ENCODE measurements at regions not wholly inside any gene's neighbourhood (a gene's known extent, or its start where the extent isn't known, plus 50 kb on each side); places are given as distances from the start of the nearest gene placed in this dataset.

DNA sequence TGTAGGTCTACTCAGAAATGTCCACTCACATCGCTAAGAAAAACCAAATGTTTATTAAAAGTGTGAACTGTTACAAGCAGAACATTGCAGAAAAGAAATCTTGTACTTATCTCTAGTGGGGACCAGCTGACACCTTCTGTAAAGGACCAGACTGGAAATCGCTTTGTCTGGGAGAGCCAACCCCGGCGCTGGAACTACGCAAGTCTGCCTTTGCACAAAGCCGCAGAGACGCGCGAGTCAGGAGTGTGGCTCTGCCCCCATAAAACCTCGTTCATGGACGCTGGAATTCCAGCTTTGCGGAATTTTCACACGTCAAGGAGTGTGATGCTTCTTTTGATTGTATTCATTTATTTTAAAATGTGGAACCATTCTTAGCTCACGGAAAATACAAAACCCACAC lies 141.9 kb upstream of the SALL3 start:
- POLR2A ChIA-PET, result no interaction called here
- no peak for DNase-seq (ENCODE audit: low read depth)
- Histone ChIP-seq H3K27me3 (ENCODE audit: control insufficient read depth, insufficient read depth, low read length) (no peaks in the 10 kb centered on the region), H3K4me3 (ENCODE audit: low read depth, low read length) (no peak overlapping the region), H3K36me3 (ENCODE audit: control insufficient read depth, insufficient read depth, low read length) (no peaks in the 10 kb centered on the region)
- TF ChIP-seq, protein P1, sequence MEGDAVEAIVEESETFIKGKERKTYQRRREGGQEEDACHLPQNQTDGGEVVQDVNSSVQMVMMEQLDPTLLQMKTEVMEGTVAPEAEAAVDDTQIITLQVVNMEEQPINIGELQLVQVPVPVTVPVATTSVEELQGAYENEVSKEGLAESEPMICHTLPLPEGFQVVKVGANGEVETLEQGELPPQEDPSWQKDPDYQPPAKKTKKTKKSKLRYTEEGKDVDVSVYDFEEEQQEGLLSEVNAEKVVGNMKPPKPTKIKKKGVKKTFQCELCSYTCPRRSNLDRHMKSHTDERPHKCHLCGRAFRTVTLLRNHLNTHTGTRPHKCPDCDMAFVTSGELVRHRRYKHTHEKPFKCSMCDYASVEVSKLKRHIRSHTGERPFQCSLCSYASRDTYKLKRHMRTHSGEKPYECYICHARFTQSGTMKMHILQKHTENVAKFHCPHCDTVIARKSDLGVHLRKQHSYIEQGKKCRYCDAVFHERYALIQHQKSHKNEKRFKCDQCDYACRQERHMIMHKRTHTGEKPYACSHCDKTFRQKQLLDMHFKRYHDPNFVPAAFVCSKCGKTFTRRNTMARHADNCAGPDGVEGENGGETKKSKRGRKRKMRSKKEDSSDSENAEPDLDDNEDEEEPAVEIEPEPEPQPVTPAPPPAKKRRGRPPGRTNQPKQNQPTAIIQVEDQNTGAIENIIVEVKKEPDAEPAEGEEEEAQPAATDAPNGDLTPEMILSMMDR (IDR thresholded peaks at IDR 0.05; ENCODE audit: insufficient read depth, low read depth, low read length), result no peak
- CTCF ChIA-PET, result no interaction called here

DNA sequence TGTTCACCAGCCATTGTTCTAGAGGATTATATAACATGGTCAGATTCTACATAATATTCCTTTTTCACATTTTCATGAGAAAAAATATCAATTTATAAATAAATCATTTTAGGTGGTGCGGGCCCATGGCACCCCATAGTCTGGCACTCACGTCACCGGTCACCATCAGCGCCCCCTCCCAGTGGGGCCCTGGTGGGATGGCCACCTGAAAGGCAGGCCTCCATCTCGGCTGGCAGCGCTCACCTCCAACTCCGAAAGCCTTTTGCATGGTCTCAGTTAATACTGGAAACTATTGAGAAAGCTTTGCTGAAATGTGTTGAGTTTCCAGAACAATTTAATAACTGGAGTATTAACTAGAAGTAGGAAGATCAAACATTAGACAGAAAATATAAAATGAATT lies 141.4 kb upstream of the SALL3 start:
- Histone ChIP-seq H3K4me3 (ENCODE audit: low read depth, low read length) (no peak overlapping the region), H3K36me3 (ENCODE audit: control insufficient read depth, insufficient read depth, low read length) (no peaks in the 10 kb centered on the region), H3K27me3 (ENCODE audit: control insufficient read depth, insufficient read depth, low read length) (no peaks in the 10 kb centered on the region)
- TF ChIP-seq, protein P1 (IDR thresholded peaks at IDR 0.05; ENCODE audit: insufficient read depth, low read depth, low read length), result no peak
- DNase-seq (ENCODE audit: low read depth), result no peak
- POLR2A ChIA-PET, result no interaction called here
- CTCF ChIA-PET, result no interaction called here

DNA sequence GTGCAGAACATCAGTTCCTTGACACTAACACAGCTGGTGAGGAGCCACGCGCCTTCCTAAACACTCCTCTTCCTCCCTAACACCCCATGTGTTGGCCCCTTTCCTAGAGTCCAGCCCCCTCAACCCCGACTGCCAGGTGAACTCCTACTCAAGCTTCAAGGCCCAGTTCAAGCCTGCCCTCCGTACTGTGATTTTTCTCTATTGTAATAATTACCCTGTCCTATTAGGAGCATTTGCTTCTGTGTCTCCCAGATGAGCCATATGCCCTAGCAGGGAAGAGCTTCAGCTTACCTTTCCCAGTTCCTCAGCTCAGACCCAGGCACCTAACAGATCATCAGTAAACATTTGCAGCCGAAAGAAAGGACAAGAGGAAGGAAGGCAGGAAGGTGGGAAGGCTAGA lies 130.6 kb upstream of the SALL3 start:
- Histone ChIP-seq H3K4me3 (ENCODE audit: low read depth, low read length) (no peak overlapping the region), H3K27me3 (ENCODE audit: control insufficient read depth, insufficient read depth, low read length) (no peaks in the 10 kb centered on the region), H3K36me3 (ENCODE audit: control insufficient read depth, insufficient read depth, low read length) (no peaks in the 10 kb centered on the region)
- no peak for DNase-seq (ENCODE audit: low read depth)
- ChIA-PET CTCF (no interaction called here), POLR2A (no interaction called here)
- TF ChIP-seq, protein P1 (IDR thresholded peaks at IDR 0.05; ENCODE audit: insufficient read depth, low read depth, low read length), result no peak

DNA sequence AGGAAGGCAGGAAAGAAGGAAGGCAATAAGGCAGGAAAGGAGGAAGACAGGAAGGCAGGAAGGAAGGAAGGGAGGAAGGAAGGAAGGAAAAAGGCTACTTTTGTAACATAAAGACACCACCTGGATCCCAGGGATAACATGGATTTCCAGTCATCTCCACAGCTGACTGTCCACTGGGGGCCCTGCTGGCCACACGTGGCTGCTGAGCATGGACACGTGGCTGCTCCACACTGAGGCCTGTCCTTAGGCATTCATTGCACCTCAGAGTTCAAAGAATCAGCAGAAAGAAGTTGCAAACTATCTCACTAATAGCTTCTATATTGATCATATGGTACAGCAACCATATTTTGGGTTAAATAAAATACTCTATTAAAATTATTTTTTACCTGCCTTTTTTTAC lies 130.2 kb upstream of the SALL3 start:
- ChIA-PET POLR2A (no interaction called here), CTCF (no interaction called here)
- Histone ChIP-seq H3K36me3 (ENCODE audit: control insufficient read depth, insufficient read depth, low read length) (no peaks in the 10 kb centered on the region), H3K4me3 (ENCODE audit: low read depth, low read length) (no peak overlapping the region), H3K27me3 (ENCODE audit: control insufficient read depth, insufficient read depth, low read length) (no peaks in the 10 kb centered on the region)
- no peak for DNase-seq (ENCODE audit: low read depth)
- TF ChIP-seq, protein P1 (IDR thresholded peaks at IDR 0.05; ENCODE audit: insufficient read depth, low read depth, low read length), result no peak

DNA sequence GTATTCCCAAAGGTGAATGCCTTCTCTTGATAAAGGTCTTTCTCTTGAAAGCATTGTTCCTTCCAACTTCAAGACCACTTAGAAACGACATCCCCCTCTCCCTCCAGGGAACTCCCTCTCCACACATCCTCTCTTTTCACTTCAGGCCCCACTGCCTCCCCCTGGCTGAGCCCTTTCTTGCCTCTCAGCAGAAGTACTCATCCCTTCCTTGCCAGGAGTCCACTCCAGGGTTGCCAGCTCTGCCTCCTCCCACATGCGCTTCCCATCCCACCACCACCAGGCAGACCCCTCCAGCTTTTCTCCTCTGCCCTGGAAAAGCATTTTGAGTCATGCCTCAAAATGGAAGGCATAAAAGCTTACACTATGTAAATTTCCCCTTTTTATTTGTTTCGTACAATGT lies 126.3 kb upstream of the SALL3 start:
- no peak for DNase-seq (ENCODE audit: low read depth)
- Histone ChIP-seq H3K4me3 (ENCODE audit: low read depth, low read length) (no peak overlapping the region), H3K27me3 (ENCODE audit: control insufficient read depth, insufficient read depth, low read length) (no peaks in the 10 kb centered on the region), H3K36me3 (ENCODE audit: control insufficient read depth, insufficient read depth, low read length) (no peaks in the 10 kb centered on the region)
- ChIA-PET POLR2A (no interaction called here), CTCF (no interaction called here)
- TF ChIP-seq, protein P1 (IDR thresholded peaks at IDR 0.05; ENCODE audit: insufficient read depth, low read depth, low read length), result no peak
